HK-2 (cell line): ENCODE measurements at regions not wholly inside any gene's neighbourhood (a gene's known extent, or its start where the extent isn't known, plus 50 kb on each side); places are given as distances from the start of the nearest gene placed in this dataset.
A peak's percentile ranks its signal among the peaks of the same experiment; 100 is the strongest.
"Not testable (repeated sequence)": the region's sequence is repeated elsewhere in the genome, so short reads cannot be mapped to it uniquely, and the experiment has no call there.

Experiments used
- DNase-seq: peaks from one replicate; pipeline ENCODE4 v3.0.0-alpha.2; 2018; ENCODE audit not compliant: unreplicated experiment

DNA sequence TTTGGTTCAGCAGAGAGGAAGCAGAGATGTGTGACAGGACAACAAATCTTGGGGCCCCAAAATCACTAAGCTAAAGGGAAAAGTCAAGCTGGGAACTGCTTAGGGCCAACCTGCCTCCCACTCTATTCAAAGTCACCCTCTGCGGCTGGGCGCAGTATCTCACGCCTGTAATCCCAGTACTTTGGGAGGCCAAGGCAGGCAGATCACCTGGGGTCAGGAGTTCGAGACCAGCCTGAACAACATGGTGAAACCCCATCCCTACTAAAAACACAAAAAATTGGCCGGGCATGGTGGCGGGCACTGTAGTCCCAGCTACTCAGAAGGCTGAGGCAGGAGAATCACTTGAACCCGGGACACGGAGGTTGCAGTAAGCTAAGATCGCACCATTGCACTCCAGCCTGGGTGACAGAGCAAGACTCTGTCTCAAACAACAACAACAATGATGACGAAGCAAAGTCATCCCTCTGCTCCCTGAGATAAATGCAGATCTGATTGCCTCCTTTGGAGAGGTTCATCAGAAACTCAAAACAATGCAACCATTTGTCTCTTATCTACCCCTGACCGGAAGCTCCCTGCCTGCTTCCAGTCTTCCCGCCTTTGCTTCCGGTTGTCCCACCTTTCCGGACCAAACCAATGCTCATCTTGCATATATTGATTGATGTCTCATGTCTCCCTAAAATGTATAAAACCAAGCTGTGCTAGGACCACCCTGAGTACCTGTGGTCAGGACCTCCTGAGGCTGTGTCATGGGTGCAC, 136.4 kb upstream of the AFDN start:
- not testable (repeated sequence) for DNase-seq

DNA sequence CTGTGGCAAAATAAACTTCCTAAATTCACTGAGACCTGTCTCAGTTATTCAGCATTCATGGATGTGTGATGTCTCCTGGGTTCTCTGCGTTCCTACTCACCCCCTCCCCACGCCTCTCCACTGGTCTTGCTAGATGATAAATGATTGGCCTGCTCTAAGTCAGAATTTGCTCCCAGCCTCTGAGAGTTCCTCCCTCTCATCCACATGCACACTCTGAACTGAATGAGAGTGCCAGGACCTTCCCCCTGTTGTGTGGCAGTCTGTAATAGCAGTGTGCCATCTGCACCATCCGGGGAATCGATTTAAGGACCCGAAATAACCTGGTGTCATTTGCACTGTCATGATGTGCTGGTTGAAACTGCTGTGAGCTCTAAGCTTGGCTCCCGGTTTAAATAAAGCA, 135.8 kb upstream of the AFDN start:
- DNase-seq: no peak

DNA sequence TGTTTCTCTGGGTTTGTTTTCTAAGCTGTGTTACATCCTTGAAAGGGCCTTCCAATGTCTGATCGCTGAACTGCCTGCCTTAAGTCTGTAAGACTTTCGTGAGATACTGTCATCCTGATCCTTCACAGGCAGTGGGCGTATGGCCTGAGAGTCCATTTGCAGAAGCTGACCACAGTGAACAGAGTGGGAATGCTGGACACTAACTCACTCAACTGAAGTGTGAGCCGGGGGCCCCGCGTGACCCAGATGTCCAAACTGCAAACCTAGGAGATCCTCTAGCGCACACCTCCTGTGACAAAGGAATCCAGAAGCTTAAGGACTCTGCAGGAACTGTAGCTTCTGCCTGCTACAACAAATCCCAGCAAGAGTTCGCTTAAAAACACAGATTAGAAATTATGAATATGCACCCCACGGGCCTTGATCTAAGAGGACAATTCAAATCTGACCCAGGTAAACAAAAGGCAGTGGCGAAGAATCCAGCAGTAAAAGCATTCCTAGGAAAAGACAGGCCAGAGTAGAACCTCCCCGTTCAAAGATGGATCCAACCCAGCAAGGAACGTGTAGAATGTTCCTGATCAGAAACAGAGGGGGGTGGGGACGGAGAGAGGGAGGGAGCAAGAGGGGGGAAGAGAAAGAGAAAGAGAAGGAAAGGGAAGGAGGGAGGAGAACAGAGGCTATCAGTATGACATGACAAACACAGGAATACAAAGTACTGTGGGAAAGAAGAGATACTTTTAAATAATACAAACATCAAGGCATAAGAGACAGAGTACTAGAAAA, 135.0 kb upstream of the AFDN start:
- DNase-seq: no peak

DNA sequence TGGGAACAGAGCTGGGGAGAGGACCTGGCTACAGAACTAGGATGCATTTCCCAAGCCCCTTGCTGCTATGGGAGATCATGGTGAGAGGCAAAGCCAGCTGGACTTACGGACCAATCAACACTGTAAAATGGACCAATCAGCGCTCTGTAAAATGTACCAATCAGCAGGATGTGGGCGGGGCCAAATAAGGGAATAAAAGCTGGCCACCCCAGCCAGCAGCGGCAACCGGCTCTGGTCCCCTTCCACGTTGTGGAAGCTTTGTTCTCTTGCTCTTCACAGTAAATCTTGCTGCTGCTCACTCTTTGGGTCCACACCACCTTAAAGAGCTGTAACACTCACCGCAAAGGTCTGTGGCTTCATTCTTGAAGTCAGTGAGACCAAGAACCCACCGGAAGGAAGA, 133.2 kb upstream of the AFDN start:
- not testable (repeated sequence) for DNase-seq

DNA sequence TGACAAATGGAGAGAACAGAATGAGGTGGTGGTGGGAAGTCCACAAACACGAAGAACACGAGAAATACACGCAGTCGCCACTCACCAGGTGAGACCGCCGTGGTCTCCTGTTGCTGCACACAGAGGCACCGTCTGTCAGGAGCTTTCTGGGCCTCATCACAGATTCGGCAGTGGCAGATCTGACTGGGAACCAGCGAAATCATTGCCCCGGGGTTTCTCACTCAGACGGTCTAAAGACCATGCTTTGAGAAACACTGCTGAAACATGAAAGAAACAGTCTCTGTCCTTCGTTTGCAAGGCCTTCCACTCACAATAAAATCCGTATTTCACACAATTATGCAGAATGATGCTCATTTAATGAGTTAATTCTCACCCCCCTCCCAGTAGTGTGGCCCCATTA, 130.9 kb upstream of the AFDN start:
- no peak for DNase-seq

DNA sequence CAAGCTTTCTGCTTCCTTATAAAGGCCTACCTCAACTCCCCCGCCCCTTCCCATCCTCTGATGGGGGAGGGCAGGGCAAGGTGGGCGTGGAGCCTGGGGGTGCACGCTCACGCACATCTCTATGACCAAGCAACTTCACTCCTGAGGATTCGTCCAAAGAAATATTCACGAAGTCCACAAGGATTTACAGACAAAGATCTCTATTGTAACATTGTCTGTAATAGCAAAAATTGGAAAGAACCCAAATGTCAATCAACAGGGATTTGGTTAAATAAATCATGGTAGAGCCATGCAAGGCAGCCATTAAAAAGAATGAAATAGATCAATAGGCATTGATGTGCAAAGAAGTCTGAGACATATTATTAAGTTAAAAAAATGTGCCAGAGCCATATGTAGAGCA, 130.4 kb upstream of the AFDN start:
- no peak for DNase-seq

DNA sequence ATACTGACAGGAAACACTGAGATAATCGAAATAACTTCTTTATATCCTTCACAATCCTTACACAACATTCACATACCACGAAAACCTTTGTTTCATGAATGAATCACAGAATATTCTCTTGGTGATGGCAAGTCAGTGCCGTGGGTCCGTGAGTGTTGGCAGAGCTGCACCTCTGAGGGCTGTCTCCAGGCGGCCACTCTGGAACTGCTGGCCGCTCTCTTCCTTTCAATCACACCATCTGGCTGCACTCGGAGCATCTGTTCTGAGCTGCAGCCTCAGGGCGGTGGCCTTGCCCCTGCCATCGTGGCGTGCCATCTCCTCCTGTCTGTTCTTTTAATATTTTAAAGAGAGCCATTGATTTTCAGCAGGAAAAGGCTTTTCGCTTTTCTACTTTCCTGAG, 129.4 kb upstream of the AFDN start:
- DNase-seq: no peak

DNA sequence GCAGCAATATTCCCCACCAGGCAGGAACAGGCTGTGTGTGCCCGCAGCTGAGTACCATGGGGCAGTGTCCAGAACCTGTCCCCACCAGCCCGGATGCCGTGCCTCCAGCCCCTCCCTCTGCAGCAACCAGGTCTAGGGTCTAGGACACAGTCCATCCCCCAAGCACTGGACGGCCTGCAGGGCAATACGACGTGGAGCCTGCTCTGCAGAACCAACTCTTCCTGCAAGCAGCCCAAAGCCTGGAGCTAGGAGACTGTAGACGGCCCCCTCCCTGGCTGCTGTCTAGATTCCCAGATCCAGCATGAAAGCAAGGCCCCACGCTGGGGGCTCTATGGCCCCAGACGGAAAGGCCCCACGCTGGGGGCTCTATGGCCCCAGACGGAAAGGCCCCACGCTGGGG, 128.2 kb upstream of the AFDN start:
- DNase-seq: no peak

DNA sequence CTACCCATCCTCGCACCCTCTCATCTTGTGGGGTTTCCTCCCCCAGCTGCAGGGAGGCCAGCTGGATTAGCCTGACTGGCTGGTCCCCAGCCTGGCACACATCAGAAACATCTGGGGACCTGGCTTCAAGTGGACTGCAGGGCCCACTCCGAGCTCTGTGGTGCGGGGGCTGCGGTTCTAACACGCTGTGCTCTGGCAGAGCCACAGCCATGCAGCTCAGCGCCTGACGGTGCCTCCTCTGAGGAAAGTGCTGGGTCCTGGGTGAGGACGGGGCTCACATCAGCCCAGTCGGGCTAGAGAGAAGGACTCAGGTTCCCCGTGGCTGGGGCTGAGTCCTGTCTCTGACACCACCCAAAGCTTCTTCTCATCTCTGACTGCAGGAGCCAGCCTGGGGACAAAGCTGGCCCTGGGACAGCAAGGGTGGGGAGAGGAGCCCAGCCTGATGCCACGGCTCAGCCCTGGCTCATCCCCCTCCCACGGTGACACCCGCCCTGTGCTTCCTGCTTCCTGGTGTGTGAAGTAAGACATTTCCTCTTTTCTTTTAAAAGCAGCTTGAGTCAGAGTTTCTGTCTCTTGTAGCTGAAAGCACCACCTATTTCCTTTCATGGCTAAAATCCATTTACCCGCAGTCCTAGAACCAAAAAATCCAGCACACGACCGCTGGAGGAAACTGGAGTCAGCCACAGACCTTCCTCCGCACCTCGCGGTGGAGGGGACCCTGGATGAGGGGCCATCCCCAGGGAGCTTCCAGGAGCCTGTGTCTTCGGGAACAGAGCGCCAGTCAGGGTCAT, 127.4 kb upstream of the AFDN start:
- DNase-seq: peak; percentile 25

DNA sequence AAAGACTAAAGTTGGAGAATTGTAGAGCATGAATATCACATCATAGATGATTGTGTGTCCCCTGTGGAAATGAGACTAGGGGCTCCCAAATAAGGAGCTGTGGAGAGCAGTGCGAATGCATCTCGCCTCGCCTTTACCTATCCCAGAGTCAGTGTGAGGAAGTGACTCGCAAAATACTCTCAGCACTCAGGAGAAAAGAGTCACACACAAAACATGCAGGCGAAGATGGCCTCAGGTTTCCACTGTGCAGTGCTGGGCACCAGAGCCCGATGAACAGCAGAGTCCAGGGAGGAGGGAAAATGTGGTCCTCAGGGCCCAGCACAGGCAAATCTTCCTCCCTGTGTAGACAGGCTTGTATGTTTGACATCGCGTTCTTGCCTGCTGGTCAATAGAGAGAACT, 126.5 kb upstream of the AFDN start:
- no peak for DNase-seq

DNA sequence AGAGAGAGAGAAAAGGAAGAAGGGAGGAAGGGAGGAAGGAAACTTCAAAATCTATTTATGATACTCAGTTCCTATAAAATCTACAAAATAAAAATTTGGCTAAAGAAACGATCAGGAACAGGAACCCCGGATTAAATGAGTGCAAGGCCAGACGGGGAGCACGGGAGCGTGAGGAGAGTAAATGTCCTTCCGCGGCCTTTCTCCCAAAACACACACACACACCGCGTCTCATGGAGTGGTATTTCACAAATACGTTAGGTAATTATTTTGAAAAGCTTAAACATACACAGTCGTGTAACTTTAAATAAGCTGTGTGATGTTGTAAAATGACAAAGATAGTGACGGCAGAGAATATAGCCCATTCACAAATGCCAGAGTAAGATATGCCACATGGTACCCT, 125.7 kb upstream of the AFDN start:
- DNase-seq: no peak

DNA sequence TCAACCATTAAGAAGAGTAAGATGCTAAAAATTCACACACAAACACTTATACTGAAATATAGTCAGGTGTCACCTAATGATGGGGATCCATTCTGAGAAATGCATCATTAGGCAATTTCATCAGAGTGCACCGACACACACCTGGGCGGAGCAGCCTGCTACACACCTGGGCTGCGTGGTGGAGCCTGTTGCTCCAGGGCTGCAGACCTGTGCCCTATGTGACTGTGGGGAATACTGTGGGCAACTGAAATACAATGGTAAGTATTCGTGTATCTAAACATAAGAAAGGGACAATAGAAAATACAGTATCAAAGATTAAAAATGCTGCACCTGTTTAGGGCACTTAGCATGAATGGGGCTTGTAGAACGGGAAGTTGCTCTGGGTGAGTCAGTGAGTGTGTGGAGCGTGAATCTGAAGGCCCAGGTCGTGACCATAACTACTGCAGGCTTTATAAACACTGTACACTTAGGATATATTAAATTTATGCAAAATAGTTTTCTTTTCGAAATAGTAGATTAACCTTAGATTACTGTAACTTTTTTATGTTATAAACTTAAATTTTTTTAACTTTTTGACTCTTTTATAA, 124.4 kb upstream of the AFDN start:
- no peak for DNase-seq

DNA sequence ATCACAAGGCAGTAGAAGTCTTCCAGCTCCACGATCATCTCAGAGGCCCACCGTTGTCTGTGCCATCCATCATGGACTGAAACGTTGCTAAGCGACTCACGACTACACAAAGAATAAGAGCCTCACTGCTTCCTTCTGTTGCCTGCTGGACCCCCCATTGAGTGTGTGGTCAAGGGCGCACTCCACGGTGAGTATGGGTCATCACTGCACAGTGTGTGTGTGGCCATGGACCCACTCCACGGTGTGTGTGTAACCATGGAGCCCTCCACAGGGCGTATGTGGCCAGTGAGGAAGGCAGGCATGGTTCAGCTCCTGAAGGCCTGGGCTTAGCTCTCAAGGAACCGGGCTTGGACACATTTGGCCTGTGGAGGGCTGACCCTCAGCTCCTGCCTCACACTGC, 123.4 kb upstream of the AFDN start:
- DNase-seq: no peak

DNA sequence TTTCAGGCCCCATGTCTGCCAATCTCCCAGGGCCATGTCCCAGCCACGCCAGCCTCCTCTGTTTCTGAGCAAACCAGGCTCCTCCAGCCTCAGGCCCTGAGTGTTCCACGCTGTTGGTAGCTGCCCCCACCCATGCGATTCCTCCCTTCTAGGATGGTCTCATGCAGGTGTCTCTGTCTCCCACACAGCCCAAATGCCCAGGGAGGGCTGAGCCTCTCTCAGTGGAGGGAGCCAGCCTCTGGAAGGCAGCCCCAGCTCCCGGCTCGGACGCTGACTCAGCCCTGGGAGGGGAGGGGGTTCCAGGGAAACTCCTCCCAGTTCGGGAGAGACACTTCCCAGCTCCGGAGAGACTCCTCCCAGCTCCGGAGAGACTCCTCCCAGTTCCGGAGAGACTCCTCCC, 122.9 kb upstream of the AFDN start:
- no peak for DNase-seq

DNA sequence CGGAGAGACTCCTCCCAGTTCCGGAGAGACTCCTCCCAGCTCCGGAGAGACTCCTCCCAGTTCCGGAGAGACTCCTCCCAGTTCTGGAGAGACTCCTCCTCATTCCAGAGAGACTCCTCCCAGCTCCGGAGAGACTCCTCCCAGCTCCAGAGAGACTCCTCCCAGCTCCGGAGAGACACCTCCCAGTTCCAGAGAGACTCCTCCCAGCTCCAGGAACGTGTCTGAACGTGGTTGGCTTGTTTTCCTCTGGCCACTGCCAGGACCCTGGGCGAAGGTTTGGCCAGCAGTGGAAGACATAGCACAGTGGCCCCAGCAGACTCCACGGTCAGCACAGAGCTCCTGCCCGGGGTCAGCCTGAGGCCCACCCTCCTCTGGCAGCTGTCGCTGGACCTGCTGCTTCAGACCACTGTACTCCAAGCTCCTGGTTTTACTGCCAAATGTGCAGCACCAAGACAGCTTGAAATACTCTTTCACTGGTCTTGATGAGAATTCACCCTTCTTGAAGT, 122.3 kb upstream of the AFDN start:
- DNase-seq: no peak

DNA sequence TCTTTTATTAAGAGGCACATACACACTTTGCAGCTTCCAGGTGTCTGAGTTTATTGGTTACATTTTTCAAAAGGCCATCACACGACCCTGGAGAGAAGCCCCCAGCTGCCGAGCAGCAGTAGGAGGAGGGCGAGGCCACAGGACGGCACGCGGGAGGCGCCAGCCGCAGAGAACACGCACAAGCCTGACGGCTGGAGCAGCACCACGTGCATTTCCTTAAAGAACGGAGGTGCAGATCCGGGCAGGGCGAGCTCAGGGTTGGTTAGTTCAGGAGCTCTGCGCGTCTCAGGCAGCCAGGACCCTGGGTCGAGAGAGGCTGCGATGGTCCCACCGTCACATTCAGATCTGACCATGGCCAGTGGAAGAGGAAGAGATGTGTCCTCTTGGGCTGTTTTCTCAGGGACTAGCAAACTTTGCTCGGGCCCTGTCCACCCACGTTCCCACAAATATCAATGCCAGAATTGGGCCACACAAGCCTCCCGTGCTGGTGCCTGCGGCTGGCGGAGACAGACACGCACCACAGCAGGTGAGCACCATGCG, 121.4 kb upstream of the AFDN start:
- DNase-seq: no peak

DNA sequence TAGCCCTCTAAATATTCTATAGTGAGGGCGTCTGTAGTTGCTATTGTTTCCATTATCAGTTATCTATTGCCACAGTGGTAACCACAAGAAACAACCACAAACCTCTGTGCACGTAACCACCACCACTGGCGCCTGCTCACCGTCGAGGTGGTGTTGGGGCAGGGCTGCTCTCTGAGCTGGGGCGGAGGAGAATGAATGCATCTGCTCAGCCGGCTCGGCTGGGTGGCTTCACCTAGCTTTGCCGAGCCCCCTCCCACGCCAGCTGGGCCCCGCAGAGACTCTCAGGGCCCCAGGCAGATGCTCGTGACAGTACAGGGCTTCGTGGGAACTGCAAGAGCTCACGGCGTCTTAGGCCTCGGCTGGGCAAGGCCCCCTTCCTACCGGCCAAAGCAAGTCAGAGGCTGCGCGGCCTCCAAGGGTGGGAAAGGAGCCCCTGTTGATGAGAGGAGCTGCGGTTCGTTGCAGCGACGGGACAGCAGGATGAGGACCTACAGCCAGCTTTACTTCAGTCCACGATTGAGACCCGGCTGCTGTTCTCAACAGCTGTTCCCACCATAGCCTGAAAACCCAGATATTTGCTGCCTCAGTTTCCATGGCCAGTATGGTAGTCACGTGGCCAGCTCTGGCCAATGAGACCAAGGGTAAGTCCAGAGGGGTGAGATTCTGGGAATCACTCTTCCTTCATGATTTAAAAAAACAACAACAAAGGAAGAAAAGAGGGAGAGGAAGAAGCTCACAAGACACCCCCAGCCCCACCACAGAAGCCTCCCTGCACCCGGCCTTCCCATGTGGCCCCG, 120.2 kb upstream of the AFDN start:
- DNase-seq: peak; percentile 47

DNA sequence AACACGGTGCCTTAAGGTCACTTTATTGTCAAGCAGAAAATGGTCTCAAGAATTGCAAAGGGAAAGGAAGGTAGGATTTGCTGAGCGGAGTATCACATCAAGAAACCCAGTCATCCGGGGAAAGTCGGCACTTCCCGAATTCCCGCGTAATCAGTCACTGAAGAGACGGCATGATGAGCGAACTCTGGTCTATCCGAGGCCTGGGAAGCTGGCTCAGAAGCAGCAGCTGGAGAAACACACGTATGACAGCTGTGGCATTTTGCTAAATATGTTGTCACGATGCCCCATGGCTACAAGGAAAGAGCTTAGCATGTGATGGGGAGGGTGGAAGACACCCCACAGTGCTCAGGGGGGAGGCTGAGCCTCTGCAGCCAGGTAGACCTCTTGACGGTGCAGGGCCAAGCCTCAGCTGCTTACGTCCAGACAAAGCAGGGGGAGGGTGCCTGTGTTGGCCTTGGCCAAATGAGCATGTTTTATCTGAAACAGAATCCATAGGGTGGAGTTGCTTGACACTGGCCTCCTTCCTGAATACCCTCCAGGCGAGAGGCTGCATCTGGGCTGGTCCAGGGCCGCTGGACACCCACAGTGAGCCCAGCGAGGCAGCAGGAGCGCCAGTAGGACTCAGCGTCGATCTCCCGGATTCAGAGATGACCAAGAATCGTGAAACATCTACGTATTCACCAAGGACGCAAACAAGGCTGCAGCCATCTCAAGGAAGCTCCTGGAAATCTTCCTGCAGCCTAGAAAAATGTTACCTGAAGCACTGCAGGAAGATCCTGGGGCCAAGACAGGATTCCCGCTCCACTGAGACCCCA, 118.8 kb upstream of the AFDN start:
- peak; percentile 36 for DNase-seq

DNA sequence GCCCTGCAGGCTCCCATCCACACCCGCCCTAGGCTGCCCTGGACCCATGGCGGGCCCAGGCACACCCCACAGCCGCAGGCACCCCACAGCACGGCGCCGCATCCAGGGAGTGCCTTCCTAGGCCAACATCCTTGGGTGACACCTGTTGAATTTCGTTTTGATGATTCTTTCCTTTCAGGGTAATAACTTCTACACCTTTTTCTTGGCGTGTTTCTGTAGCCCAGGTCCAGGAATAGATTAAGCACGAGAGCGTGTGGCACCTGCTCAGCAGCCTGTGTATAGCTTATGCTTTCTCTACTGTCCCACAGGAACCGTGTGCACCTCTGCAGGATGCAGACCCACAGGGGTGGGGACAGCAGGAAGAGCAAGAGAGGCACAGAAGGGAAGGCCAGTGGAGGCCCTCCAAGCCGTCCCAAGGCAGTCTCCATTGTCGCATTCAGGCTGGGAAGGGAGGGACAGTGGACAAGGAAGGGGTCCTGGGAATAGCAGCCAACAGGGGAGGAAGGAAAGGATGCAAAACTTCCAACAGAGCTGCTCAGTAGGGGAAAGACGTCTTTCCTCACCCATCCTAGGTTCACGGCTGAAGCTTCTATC, 118.1 kb upstream of the AFDN start:
- DNase-seq: no peak

DNA sequence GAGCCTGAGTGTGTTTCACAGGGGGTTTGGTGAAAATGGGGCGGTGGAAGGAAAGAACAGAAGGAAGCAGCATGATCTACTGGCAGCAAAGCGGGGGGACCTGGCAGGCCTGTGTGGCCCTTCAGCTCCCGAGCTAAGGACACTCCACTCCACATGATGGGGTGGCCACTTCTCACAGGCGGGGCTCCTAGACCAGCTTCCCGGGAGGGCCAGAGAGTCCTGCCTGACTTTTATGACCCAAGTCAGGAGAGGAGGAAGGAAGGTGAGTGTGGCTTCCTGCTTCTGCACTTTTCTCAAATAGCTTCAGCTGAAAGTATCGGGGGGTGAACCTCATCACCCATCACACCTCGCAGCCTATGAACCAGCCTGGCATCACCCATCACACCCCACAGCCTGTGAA, 117.5 kb upstream of the AFDN start:
- DNase-seq: no peak
